T-helper 1 cell treated with Interleukin-12 subunit alpha and Interleukin-12 subunit beta and Interleukin-4 antibody, amounts not matched to agents 30 ng/mL and 1 ng/mL, for 36 hours (primary cell): ENCODE measurements at regions not wholly inside any gene's neighbourhood (a gene's known extent, or its start where the extent isn't known, plus 50 kb on each side); places are given as distances from the start of the nearest gene placed in this dataset.
"Not testable (repeated sequence)": the region's sequence is repeated elsewhere in the genome, so short reads cannot be mapped to it uniquely, and the experiment has no call there.

ENCODE experiments used
- intact Hi-C: fragments of 100-400 bp; cut with micrococcal nuclease; formaldehyde crosslinking; loops from one replicate; pipeline ENCODE4 v1.15.1; 2024

DNA sequence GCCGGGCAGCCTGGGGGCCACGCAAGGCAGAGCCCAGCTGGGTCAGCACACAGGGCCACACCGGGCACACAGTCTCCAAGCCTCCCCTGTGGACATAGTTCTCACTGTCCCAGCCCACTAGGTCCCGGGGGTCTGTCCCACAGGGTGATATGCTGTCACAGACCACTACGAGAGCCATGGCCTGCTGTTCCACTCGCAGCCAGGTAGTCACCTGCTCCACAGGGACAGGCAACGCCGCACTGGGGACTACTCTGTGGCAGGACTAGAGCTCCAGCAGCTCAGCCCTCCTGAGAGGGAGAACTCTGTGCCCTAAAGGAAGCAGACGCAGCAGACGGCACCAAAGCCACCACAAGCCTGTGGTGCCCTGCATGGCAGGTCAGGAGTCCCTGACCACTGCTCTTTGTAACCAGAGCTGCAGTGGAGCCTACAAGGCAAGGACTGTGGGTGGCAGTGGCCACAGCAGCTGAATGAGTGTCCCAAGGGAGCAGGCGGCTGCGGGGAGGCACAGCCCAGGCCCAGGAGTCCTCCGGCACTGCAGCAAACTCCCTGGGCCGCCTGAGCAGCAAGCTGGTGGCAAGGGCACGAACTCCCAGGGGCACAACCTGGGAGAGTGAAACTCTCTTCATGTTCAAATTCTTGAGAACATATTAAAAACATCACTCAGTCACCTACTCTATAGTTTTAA lies 171.2 kb upstream of the GRK3 start:
- intact Hi-C loops = no loop called here

DNA sequence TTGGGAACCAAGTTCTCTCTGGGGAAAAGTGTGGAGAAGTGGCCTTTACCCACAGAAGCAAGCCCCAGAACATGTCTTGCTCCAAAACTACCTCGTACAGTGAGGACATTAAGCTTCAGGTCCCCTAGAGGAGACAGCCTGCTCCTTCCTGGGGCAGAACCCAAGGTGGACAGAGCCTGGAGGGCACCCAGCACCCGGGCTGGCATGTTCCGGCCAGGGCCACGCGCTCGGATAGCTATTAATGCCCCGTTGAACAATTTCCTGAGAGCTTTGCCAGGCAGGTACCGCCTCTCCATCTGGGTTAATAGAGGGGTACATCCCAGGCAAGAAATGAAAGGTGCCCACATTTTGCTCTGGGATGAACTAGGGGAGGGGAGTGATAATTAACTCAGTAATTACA lies 169.0 kb upstream of the GRK3 start:
- intact Hi-C loops = no loop called here

DNA sequence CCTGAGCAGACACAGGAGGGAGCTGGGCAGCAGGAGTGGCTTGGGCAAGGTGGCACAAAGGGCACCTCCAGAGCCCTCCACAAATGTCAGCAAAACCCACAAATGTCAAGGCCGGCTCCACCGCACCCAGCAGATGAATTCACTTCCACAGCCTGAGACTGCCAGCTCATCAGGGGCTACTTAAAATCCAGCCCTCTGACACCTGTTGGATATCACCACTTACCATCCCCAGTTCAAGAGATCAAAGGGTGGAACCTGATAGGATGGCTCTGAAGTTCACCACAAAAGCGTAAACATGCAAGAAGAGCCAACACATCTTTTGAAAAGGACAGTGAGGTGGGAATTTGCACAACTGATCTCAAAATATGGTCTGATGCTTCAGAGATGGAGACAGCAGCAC lies 168.6 kb upstream of the GRK3 start:
- intact Hi-C loops = no loop called here

DNA sequence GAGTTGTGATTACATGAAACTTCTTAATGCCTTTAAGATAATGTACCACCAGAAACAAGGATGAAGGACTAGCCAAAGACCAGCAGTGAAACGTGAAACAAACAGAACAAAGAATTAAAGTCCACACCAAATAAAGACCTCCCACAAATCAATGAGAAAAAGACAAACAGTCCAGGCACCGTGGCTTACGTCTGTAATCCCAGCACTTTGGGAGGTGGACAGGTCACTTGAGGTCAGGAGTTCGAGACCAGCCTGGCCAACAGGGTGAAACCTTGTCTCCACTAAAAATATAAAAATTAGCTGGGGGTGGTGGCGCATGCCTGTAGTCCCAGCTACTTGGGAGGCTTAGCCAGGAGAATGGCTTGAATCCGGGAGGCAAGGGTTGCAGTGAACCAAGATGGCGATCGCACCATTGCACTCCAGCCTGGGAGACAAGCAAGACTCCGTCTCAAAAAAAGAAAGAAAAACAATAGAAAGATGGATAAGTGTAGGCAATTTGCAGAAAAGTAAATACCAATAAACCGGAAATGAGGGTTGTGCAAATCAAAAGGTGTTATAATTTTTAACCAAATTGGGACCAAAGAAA lies 167.8 kb upstream of the GRK3 start:
- intact Hi-C loops = no loop called here

DNA sequence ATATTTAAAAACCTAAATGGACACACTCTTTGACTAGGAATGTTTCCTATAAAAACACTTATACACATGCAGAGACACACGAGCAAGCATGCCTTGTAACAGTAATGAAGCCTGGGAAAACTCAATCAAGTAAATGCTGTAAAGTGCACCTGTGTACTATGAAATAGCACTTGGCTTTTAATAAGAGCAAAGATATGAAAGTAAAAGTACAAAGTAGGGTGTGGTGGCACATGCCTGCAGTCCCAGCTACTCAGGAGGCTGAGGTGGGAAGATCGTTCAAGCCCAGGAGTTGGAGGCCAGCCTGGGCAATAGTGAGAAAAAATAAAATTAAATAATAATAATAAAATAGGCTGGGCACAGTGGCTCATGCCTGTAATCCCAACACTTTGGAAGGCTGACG lies 166.9 kb upstream of the GRK3 start:
- intact Hi-C loops = no loop called here

DNA sequence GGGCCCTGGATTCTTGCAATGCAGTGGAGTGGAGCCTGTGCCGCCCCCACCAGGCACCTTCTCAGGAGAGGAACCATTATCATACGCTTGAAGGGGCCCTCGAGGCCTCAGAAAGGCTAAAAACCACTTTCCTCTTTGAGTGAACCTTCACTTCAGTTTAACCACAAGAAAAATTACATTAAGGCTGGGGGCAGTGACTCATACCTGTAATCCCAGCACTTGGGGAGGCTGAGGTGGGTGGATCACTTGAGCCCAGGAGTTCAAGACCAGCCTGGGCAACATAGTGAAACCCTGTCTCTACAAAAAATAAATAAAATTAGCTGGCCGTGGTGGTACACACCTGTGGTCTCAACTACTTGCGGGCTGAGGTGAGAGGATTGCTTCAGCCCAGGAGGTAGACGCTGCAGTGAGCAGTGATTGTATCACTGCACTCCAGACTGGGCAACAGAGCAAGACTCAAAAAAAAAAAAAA lies 165.8 kb upstream of the GRK3 start:
- intact Hi-C loops = not testable (repeated sequence)

DNA sequence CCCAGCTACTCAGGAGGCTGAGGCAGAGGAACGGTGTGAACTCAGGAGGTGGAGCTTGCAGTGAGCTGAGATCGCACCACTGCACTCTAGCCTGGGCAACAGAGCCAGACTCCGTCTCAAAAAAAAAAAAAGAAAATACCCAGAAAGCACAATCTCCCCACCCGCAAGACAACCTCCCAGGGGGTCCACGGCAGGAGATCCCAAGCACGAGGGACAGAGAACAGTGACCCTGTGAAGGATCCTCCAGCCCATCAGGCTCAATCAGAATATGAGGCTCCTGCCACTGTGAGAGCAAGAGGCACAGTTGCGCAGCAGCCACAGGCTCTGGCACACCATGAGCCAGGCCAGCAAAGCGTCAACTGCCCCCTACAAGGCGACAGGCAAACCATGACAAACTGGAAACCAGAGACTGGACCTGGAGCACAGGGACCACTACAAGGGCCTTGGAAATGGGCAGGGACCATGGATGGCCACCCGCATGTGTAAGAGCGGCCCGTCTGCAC lies 164.8 kb upstream of the GRK3 start:
- intact Hi-C loops = no loop called here

DNA sequence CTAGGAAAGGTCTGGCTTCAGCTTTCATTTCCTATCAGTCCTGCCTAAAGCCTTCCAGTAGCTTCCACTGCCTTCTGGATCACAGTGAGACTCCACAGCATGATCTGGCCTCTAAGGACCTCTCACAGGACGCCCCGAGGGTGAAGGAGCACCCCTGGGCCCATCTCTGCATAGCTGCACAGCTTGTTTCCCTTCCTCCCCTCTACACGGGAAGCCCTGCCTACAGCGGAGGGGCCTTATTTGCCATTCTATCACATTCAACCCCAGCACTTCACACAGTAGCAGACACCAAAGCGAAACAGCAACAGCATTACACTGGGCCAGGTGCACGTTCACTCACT lies 162.3 kb upstream of the GRK3 start:
- intact Hi-C loops = no loop called here

DNA sequence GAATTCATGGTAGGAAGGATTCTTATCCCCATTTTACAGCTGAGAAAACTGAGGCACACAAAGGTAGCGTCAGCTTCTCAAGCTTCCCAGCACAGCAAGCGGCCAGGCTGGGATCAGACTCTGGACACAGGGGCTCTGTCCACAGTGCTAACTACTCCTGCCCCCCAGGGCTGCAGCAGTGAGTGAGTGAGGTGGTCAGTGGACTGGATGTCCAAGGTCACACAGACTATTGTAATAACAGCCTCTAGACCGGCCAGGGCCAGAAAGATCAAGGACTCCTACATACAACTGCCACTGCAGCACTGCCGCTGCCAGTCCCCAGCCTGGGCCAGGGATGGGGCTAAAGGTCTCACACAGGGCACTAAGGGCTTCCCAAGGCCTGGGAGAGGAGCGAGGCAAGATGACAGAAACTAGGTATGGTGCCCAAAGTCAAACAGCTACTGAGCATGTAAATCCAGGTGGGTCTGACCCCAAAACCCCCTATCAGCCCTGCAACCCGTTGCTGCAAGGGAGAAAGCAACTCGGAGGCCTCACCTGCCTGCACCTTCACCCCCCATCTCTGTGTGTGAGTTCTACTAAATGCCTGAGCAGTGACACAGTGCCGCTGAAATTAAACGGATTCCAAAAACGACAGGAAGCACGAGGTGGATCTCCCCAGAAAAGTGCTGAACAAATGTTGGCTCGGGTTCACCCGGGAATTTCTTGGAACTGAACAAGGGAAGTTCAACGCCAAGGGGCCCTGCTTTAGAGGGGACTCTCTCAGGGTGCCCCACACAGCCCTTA lies 161.8 kb upstream of the GRK3 start:
- intact Hi-C loops = no loop called here

DNA sequence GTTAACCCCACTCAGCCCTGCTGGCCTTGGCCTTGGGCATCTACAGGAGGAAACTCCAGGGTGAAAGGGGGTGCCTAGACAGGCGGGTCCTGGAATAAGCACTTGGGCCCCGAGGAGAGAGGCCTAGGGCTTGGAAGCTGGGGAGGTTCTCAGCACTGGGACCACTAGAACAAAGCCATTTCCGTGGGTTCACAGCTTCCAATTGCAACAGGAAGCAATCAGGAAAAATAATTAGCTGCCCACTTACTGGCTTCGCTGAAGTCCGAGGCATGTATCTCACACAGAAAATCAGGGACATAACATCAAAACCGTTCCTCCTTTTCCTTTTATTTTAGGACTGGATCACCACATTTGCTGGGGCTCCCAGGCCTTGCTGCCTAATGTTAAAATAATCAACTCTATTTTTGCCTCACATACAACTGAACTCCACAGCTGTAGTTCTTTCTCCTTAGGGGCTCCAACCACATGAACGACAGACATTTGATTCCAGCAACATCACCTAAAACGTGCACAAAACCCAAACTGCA lies 161.1 kb upstream of the GRK3 start:
- intact Hi-C loops = no loop called here

DNA sequence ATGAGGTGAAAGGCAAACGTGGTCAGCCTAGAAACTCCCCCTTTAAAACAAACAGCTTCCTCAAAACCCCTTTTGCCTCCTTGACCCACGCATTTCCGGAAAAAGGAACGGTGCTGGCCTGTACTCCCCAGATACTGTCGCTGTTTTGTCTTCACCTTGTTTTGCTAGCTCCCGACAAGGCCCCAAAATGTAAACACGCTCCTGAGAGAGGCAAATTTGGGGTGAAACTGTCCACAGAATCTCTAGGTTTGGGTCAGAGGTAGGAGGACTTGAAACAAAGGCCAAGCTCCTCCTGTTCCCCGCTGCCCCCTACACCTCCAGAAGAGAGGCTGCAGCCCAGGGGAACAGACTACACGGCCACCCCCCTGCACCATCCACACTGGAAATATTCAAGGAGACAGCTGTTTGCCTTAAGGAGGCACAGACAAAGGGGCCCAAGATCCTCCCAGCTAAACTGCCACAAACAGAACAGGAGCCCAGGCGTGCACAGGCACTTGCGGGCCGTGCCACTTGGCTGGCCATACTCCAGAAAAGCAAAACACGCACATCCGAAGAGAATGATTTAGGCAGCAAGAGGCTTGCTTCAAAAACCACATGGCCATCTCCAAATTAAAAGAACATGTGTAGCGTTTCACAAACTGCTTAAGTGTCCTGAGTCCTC lies 160.5 kb upstream of the GRK3 start:
- intact Hi-C loops = loop anchor here (2.0 kb wide), 1 partner anchor 891 kb away; no protein-coding TSS in a partner anchor

DNA sequence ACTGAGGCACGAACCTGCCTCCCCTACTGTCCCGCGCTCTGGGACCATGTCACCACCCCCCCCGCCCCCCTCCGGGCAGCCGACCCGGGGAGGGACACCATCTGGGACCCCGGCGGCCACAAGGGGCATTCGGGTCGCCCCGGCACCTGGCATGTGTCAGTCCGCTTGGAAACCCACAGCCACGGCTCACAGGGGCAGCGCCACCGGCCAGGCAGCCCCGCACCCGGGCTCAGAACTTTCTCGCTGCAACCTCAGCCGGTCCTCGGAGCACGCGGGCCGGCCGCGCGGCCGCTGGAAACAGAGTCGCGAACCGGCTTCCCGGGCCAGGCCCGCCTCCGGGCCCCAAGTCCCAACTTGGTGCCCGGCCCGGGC lies 159.9 kb upstream of the GRK3 start:
- intact Hi-C loops = loop anchor here (2.0 kb wide), 1 partner anchor 890 kb away; no protein-coding TSS in a partner anchor

DNA sequence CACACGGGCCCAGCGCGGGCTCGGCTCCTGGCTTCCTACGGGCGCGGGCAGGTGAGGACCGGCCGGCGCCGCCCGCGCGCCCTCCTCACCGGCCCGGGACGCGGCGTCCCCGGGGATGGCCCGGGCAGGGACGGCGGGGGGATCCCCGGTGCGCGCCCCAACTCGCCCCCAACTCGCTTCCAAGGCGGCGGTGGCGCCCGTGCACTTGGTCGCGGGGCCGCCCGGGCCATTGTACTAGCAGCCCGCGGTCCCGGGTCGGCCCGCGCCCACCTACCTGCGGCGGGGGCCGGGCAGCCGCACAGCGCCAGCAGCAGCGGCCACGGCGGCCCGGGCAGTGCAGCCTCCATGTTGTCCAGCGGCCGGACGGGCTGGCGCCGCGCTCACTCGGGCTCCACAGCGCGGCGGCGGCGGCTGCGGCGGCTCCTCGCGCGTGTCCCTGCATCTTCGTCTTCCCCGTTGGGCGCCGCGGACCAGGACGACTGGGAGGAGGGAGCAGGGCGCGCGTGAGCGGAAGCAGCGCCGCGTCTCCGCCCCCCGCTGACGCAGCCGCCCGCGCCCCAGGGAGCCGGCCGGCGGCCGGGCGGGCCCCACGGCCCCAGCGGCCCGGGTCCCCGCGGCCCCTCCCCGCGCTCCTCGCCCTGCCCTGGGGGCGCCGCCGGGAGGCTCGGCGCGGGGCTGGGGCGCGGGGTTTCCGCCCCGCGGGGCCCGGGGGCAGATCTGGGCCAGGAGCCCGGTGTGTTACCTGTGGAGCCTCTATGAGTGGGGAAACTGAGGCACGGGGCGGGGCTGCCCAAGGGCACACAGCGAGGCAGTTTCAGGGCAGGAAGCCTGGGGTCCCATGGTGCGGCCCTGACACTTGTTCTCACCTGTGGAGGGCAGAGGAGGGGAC lies 159.3 kb upstream of the GRK3 start:
- intact Hi-C loops = loop anchor here (1.0 to 2.0 kb wide), 3 partner anchors 43 to 890 kb away; no protein-coding TSS in a partner anchor

DNA sequence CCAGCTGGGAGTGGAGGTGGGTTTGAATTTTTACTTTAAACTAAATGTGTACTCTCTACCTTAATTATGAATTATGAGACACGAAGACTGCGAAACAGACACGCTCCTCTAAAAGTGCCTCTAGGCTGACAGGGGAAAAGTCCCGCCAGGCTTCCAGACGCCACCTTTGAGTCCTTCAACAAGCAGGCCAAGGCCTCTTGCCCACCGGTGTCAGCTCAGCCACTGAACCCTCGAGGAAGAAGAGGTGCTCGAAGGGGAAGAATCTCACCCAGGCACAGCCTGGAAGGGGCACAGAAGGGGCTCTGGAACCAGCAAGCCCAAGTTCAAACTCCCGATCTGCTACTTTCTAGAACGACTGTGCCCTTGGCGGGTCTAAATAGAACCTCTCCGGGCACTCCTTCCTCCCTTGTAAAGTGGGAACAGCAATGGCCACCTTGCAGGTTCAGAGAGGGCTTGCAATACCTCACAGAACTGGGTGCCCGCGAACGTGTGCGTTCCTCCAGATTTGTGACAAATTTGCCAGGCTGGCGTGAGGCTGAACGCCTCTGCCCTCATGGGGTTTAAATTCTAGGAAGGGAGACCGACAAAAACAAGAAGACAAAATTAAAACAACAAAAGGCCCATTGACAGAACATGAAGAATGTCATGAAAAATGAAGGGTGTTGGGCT lies 158.5 kb upstream of the GRK3 start:
- intact Hi-C loops = loop anchor here (1.0 to 2.0 kb wide), 3 partner anchors 42 to 889 kb away; no protein-coding TSS in a partner anchor

DNA sequence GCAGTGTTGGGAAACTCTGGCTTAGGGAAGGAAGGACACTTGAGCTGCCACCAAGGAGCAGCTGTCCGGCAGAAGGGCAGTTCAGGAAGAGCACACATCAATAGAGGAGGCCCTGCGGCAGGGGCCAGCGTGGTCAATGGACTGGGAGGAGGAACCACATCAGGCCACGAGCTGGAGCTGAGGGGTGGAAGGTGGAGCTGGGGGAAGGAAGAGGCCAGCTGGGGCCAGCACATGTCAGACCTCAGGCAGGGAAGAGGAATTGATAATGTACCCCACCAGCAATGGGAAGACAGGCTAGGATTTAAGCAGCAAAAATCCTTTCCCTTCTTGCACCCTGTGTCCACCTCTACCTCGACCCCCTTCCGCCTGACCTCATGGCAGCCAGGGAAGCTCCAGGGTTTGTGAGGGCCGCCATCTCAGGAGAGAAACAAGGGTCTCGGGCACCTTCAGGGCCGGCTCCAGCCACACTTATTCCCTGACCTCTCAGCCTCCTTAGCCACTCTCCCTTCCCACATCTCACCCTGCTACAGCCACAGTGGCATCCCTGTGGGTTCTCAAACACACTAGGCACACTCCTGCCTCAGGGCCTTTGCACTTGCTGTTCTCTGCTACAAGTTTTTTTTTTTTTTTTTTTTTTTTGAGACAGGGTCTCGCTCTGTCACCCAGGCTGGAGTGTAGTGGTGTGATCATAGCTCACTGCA lies 157.8 kb upstream of the GRK3 start:
- intact Hi-C loops = no loop called here

DNA sequence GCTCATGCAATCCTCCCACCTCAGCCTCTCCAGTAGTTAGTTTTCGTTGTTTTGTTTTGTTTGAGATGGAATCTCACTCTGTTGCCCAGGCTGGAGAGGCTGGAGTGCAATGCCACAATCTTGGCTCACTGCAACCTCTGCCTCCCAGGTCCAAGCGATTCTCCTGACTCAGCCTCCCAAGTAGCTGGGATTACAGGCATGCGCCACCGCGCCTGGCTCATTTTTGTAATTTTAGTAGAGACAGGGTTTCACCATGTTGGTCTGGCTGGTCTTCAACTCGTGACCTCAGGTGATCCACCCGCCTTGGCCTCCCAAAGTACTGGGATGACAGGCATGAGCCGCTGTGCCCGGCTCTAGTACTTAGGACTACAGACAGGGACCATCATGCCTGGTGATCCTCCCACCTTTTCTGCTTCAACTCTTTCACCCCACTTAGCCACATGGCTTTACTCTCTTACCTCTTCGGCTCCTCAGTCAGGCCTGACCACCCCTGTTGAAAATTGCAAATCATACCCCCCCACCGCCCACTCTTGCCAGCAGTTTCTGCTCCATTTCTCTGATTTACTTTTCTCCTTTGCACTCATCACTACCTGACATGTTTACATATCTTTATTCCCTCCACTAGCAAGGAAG lies 157.1 kb upstream of the GRK3 start:
- intact Hi-C loops = no loop called here

DNA sequence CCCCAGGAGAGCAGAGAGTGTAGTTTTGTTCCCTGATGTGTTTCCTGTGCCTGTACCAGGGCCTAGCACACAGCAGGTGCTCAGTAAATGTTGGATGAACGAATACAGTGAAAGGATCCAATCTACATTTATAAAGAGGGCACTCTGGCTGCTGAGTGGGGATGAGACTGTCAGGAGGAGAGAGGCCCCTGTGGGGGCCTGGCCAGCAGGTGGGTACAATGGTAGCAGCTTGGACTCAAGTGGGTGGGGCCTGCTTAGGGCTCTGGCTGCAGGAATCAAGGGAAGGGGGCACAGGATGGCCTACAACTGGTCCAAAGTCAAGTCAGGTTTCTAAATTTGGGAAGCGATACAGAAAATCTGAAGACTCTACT lies 156.6 kb upstream of the GRK3 start:
- intact Hi-C loops = no loop called here

DNA sequence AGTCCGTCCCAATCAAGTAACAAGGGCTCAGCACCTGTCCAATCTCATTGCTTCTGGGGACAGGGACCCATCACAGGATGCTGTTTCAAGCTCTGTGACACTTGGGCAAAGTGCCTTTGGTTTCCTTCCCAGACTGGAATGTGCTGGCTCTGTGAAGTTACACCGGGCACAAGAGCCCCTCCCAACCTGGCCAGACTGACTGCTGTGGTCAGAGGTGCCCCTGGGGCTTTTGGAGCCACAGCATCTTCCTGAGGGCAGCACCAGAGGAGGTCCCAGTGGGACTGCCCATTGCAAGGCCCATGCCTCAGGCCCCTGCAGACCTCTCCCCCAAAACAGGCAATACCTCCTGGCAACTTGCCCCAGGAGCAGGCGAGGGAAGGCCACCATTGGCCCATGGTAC lies 155.2 kb upstream of the GRK3 start:
- intact Hi-C loops = no loop called here

DNA sequence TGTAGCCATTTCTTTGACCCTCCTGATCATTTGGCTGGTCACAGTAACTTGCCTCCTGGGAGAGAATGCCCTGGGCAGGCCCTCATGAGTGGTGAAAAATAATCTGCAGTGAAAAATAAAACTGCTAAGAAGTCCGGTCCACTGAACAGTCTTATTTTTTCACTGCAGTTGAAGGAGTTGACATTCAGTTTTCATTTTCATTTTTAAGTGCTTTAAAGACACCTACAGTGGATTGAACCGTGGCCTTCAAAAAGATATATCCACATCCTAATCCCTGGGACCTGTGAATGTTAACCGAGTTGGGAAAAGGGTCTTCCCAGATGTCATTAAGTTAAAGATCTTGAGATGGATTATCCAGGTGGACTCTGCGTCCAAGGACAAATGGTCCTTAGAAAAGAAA lies 153.6 kb upstream of the GRK3 start:
- intact Hi-C loops = no loop called here
